B cell (primary cell): ENCODE measurements at regions not wholly inside any gene's neighbourhood (a gene's known extent, or its start where the extent isn't known, plus 50 kb on each side); places are given as distances from the start of the nearest gene placed in this dataset.

Experiments used
- EZH2 ChIP-seq: IDR thresholded peaks from 2 replicates; pipeline ENCODE4 v1.6.1; 2012; ENCODE audit warnings: borderline replicate concordance, low read depth, mild to moderate bottlenecking, moderate library complexity, low read length; ENCODE audit not compliant: insufficient read depth, poor library complexity, severe bottlenecking
- TF ChIP-seq, protein P1 (sequence below): fragments of 200-600 bp; IDR thresholded peaks from one replicate; pipeline ENCODE4 v1.8.0; 2022; ENCODE audit warnings: antibody characterized with exemption, mild to moderate bottlenecking

DNA sequence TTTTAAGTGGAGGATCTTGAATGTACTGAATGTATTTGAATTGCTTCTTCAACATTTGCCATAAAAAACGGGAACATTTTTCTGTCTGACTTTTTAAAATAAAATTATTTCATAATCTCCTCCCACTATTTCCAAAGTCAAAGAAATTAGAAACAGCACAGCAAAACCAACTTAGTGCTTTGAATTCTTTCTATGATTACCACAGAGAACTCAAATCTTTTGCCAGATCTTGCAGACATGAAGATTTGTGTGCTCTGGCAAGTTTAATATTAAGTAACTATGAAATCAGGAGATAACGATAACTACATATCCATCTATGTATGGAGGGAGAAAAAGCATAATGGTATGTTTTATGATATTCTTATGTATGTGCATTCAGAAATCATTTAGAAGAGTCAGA lies 982.2 kb downstream of the PCDH7 start:
- TF ChIP-seq, protein P1, sequence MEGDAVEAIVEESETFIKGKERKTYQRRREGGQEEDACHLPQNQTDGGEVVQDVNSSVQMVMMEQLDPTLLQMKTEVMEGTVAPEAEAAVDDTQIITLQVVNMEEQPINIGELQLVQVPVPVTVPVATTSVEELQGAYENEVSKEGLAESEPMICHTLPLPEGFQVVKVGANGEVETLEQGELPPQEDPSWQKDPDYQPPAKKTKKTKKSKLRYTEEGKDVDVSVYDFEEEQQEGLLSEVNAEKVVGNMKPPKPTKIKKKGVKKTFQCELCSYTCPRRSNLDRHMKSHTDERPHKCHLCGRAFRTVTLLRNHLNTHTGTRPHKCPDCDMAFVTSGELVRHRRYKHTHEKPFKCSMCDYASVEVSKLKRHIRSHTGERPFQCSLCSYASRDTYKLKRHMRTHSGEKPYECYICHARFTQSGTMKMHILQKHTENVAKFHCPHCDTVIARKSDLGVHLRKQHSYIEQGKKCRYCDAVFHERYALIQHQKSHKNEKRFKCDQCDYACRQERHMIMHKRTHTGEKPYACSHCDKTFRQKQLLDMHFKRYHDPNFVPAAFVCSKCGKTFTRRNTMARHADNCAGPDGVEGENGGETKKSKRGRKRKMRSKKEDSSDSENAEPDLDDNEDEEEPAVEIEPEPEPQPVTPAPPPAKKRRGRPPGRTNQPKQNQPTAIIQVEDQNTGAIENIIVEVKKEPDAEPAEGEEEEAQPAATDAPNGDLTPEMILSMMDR: no peak
- no peak for TF ChIP-seq EZH2
